ENCODE measurements at regions not wholly inside any gene's neighbourhood (a gene's known extent, or its start where the extent isn't known, plus 50 kb on each side); places are given as distances from the start of the nearest gene placed in this dataset.

- no peak for DNase-seq
Observed at GRCh38 chr3:23035927-23036640, 167.0 kb upstream of the UBE2E2 start.

- DNase-seq = no peak
Observed at GRCh38 chr3:23036728-23037127, 166.4 kb upstream of the UBE2E2 start.

GRCh38 chr3:23038471-23038870, 164.7 kb upstream of the UBE2E2 start:
- DNase-seq = no peak

- DNase-seq = no peak
Observed at GRCh38 chr3:23041918-23042696, 161.0 kb upstream of the UBE2E2 start.

GRCh38 chr3:23044463-23044862, 158.7 kb upstream of the UBE2E2 start:
- DNase-seq = no peak

- no peak for DNase-seq
Observed at GRCh38 chr3:23046536-23046935, 156.6 kb upstream of the UBE2E2 start.

GRCh38 chr3:23051240-23052140, 151.6 kb upstream of the UBE2E2 start:
- DNase-seq = no peak

GRCh38 chr3:23052208-23052607, 150.9 kb upstream of the UBE2E2 start:
- DNase-seq = no peak

GRCh38 chr3:23052620-23053019, 150.5 kb upstream of the UBE2E2 start:
- DNase-seq = no peak

- DNase-seq = no peak
Observed at GRCh38 chr3:23055733-23056376, 147.3 kb upstream of the UBE2E2 start.

- no peak for DNase-seq
Observed at GRCh38 chr3:23062582-23062981, 140.5 kb upstream of the UBE2E2 start.

- DNase-seq = no peak
Observed at GRCh38 chr3:23062982-23063381, 140.1 kb upstream of the UBE2E2 start.

GRCh38 chr3:23067116-23067515, 136.0 kb upstream of the UBE2E2 start:
- DNase-seq = no peak

- DNase-seq = no peak
Observed at GRCh38 chr3:23068016-23068728, 135.0 kb upstream of the UBE2E2 start.

- DNase-seq = no peak
Observed at GRCh38 chr3:23071296-23071695, 131.8 kb upstream of the UBE2E2 start.

- DNase-seq = no peak
Observed at GRCh38 chr3:23071758-23072157, 131.4 kb upstream of the UBE2E2 start.

- DNase-seq = no peak
Observed at GRCh38 chr3:23072693-23073092, 130.4 kb upstream of the UBE2E2 start.

GRCh38 chr3:23073724-23074305, 129.3 kb upstream of the UBE2E2 start:
- DNase-seq = no peak

- no peak for DNase-seq
Observed at GRCh38 chr3:23075496-23075895, 127.6 kb upstream of the UBE2E2 start.

GRCh38 chr3:23076437-23076836, 126.7 kb upstream of the UBE2E2 start:
- DNase-seq = no peak

- no peak for DNase-seq
Observed at GRCh38 chr3:23077126-23077525, 126.0 kb upstream of the UBE2E2 start.

- no peak for DNase-seq
Observed at GRCh38 chr3:23078735-23079134, 124.4 kb upstream of the UBE2E2 start.

Measured in stimulated activated CD4-positive, alpha-beta T cell treated with anti-CD3 and anti-CD28 coated beads, Interleukin-4, amount 100 ng/mL, for 24 hours (primary cell).